HuH-7.5 (cell line): ENCODE measurements at regions not wholly inside any gene's neighbourhood (a gene's known extent, or its start where the extent isn't known, plus 50 kb on each side); places are given as distances from the start of the nearest gene placed in this dataset.

ENCODE experiments used
- DNase-seq: peaks from one replicate; pipeline ENCODE4 v3.0.0; 2011; ENCODE audit warnings: low spot score

DNA sequence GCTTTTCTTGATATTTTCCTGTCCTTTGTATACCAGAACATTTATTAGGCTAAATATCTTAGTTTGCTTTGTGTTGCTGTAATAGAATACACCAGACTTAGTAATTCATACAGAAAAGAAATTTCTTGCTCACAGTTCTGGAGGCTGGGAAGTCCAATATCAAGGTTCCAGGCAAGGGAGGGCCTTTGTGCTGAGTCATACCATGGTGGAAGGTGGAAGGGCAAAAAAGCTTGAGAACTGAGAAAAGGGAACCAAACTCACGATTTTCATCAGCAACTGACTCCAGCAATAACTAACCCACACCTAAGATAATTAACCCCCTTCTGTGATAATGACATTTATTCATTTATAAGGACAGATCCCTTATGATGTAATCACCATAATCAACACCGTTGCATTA, 496.9 kb upstream of the SUCLG2 start:
- no peak for DNase-seq

DNA sequence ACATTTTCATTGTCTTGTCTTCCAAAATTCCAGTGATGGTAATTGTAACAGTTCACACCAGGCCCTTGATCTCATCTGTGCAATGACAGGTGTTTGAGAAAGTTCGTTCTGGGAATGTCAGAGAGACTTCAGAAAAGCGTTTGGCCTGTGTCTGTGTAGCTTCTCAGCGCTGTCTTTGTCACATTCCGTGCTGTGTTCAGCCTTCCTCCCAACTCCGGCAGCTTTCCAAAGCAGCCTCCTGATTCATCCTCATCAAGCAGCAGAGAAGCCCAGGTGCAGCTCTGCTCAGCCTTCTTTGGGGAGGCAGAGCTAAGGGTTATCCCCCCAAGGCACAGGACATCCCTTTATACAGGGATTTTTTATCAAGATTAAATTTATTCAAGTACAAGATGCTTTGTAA, 494.0 kb upstream of the SUCLG2 start:
- no peak for DNase-seq

GRCh38 chr3:68142441-68142840, 488.0 kb upstream of the SUCLG2 start:
- no peak for DNase-seq

- no peak for DNase-seq
These were observed 485.5 kb upstream of the SUCLG2 start for GRCh38 chr3:68139897-68140296.

DNA sequence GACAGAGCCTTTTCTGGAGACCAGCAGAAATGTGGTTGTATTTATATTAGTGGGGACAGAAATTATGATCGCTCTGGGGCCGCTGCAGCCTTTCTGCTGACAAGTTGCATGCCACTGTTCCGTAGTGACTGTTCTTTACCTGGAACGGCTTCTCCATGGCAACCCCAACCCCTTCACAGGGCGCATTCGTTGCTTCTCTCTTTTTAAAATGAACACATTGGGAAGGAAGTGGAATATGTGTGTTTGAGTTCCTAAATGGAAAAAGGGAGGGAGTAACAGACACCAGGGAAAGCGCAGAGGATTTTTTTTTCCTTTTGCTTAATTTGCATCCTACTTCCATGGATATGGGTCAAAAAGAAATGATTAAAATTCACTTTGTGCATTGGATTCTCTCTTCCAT, 482.0 kb upstream of the SUCLG2 start:
- no peak for DNase-seq

GRCh38 chr3:68135067-68135466, 480.7 kb upstream of the SUCLG2 start:
- no peak for DNase-seq

DNA sequence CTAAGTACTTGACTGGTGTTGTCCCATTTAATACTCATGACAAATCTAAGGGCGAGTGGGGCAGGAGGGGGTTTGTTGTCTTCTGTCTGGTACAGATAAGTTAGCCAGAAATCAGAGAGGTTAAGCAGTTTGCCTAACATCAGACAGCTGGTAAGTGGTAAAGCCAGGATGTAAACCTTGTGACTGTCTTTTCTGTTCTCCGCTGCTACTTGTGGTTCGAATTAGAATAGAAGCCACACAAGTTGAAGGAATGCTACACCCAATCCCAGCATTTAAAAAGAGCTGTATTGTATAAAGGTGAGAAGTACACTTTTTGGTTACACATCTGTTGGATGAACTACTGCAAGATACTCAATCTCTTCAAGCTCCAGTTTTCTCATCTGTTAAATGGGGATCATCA, 474.7 kb upstream of the SUCLG2 start:
- no peak for DNase-seq

DNA sequence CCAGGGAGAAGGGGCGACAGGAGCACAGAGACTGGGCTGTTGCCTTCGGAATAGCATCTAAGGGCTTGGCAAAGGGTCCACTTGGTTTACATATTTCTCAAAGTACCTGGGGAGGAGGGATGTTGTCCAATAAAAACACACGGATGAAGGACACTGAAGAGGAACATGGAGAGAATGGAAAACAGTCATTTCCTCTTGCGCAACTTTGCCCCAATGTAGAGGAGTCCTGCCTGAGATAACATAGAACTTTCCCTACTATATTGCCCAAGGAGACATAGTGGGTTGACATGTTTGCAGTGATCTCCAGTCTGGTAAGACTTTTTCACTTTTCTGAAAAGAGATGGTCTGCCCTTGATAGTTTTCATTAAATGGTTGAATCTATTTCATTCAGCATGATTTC, 468.8 kb upstream of the SUCLG2 start:
- no peak for DNase-seq

DNA sequence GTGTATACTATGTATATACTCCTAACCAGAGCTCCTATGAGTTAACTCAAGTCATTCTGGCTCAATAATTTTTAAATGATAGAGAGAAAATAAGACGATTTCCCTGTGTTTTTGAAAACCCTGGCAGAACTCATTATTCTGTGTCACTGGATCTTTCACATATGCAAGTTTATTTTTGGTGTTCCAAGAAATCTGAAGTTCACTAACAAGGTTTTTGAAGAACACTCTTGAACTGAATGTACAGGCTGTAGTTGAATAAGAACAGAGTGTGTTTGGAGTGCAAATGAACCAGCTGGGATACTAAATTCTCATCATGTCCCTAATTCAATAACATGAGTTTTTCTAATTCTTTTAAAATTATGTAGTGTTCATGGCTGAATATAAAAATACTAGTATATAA, 466.9 kb upstream of the SUCLG2 start:
- DNase-seq, result no peak

DNA sequence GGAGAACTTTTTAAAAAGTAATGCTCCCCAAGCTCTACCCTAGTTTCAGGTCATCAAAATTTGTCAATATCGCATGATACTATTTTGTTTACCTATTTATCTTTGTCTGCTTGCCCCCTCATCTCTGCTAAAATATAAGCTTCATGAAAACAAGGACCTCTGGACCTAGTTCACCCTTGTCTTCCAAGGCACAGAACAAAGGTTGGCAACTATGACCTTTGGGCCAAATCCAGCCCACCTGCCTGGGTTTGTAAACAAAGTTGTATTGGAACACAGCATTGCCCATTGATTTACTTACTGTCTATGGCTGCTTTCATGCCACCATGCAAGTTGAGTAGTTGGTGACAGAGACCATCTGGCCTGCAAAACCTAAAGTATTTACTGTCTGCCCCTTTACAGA, 462.2 kb upstream of the SUCLG2 start:
- no peak for DNase-seq

GRCh38 chr3:68103811-68104210, 449.4 kb upstream of the SUCLG2 start:
- DNase-seq, result no peak

- no peak for DNase-seq
These were observed 436.2 kb upstream of the SUCLG2 start for GRCh38 chr3:68090571-68090970.

DNA sequence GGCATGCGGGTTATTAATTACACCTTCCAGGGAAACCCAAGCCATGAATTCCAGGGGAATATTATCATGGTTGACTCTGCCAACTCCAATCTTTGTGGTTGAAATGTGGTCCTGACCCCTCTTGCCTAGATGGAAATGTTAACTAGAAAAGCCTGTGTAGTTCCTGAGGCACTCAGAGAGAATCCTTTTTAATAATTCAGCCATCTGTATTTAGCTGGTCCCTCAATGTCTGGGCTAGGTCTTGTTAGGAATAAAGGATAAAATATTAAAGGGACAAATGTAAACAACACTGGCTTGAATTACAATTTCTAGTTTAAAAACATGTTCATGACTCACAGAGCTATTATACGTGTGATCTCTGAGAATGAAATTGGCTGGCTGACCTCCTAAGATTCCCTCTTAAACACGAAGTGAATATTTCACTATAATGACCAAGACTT, 435.2 kb upstream of the SUCLG2 start:
- DNase-seq, result no peak

DNA sequence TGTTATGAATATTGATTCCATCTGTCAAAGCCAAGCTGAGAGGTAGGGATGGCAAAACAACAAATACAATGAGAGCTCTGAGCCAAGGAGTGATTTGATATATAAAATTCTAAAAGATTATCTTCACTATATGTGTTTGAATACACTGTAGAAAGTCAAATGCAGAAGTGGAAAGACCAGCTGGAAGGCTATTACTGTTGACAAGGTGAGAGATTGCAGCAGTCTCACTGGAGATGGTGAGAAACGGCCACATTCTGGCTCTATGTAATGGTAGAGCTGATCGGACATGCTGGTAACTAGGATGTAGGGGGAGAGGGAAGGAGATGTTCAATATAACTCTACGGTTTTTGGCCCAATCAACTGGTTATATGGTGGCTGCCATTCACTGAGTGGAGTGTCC, 434.2 kb upstream of the SUCLG2 start:
- DNase-seq, result no peak

GRCh38 chr3:68088216-68088615, 433.8 kb upstream of the SUCLG2 start:
- DNase-seq, result no peak

GRCh38 chr3:68072062-68072461, 417.6 kb upstream of the SUCLG2 start:
- no peak for DNase-seq

- DNase-seq, result no peak
These were observed 415.8 kb upstream of the SUCLG2 start for GRCh38 chr3:68070186-68070585.

DNA sequence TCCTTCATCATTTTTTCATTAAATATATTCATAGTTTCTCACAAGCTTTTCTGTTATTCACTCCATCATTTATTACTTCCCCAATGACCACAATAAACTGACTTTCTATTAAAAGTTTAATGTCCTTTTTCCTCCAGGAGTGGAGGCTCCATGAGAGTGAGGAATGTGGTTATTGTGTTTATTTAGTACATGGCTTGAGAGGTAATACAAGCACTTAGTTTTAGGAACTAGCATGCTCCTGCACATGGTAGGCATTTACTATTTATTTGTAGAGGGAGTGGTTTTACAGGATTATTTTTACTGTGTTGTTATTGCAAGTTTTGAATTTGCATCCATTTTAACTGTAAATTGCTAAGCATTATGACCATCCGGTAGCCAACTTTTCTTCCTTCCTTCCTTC, 412.9 kb upstream of the SUCLG2 start:
- DNase-seq, result no peak

GRCh38 chr3:68062926-68063325, 408.5 kb upstream of the SUCLG2 start:
- no peak for DNase-seq

DNA sequence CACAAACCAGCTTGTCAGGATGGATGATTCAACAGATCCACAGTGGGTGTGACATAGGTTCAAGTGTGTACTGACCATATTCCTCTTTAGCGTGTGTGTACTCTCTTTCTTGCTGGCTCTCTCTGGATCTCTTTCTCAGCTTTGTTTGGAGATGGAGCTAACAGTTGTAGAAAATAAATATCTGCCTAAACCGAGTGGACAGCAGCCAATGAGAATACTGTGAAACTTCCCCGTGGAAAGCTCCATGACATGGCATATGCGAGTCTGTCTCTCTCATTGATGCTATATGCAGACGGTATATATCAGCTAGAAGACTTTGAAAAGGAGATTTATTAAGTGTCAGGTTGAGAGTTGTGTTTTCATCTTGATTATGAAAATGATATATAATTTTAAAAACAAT, 406.5 kb upstream of the SUCLG2 start:
- no peak for DNase-seq

DNA sequence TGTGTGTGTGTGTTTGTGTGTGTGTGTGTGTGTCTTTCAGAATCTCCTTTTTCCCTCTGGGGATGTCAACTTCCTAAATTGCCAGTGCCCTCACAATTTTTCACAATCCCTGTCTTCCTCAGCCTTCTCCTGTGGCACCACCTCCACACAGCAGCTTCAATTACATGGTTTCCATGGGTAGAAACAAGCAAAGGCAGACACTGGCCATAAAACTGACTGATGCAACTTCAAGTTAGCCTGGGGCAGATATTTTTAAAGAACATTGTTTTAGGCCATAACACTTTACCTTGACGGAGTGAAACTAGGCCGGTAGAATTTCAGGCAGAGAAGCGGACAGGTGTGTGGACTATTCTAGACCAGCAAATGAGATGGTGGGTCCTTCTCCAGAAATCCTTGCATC, 405.8 kb upstream of the SUCLG2 start:
- no peak for DNase-seq

DNA sequence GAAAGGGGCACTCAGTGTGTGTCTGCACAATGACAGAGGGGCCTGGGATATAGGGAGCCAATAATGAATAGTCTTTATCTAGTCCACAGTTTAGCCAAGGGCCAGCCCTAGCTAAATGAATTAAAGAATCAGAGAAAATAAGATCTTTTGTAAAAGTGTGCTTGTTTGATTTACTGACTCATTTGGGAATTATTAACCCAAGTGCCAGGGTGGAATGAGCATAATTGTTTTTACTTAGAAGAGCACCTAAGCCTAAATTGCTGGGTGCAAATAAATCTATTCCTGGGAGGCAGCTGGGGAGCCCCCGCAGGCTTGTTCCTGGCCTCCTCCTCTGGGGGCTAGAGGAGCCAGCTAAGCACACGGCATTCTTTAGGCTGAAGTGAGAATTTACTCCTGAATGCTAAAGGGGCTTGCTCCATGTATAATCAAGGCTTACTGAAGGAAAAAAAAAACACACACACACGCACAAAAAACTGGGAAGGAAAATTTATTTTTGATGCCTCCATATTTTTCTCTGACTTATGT, 405.3 kb upstream of the SUCLG2 start:
- DNase-seq, result no peak

- DNase-seq, result no peak
These were observed 403.4 kb upstream of the SUCLG2 start for GRCh38 chr3:68057637-68058320.

DNA sequence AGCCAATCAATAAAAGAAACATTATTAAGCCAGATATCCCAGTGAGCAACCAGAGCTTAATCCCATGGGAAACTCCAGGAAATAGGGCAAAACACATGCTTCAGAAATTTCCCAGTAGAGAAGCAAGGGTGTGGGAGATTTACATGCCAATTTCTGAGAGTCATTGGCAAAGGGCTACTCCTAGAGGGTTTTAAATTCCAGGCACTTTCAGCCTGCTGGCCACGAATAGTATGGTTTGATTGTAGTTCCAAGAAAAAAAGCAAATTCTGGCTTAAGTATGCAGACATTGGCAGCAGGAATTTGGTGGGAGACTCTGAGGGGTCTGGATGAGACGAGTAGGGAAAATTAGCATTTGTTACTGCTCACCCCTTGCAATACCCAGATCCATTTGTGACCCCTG, 402.1 kb upstream of the SUCLG2 start:
- no peak for DNase-seq
